Activated T-helper 17 cell treated with anti-CD3 and anti-CD28 coated beads, Interleukin-2, amount 50 U/mL, for 72 hours (primary cell): ENCODE measurements at regions not wholly inside any gene's neighbourhood (a gene's known extent, or its start where the extent isn't known, plus 50 kb on each side); places are given as distances from the start of the nearest gene placed in this dataset.

Source experiments
- ATAC-seq: fragments of 150-1000 bp; cut with Tn5 transposase; replicated peaks from 2 replicates; pipeline ENCODE4 v1.10.0; 2021; ENCODE audit warnings: mild to moderate bottlenecking, moderate library complexity
- H3K27ac Mint-ChIP-seq: one replicate; pipeline ENCODE4 v1.8.0; 2022; ENCODE audit warnings: mixed read lengths
- H3K27me3 Mint-ChIP-seq: one replicate; pipeline ENCODE4 v1.8.0; 2022; ENCODE audit warnings: mixed read lengths
- H3K36me3 Mint-ChIP-seq: one replicate; pipeline ENCODE4 v1.8.0; 2022; ENCODE audit warnings: low read depth, mild to moderate bottlenecking, mixed read lengths
- H3K4me1 Mint-ChIP-seq: one replicate; pipeline ENCODE4 v1.8.0; 2022; ENCODE audit warnings: mixed read lengths
- H3K4me3 Mint-ChIP-seq: one replicate; pipeline ENCODE4 v1.8.0; 2022; ENCODE audit warnings: mild to moderate bottlenecking, mixed read lengths
- H3K9me3 Mint-ChIP-seq: one replicate; pipeline ENCODE4 v1.8.0; 2022; ENCODE audit warnings: mixed read lengths

DNA sequence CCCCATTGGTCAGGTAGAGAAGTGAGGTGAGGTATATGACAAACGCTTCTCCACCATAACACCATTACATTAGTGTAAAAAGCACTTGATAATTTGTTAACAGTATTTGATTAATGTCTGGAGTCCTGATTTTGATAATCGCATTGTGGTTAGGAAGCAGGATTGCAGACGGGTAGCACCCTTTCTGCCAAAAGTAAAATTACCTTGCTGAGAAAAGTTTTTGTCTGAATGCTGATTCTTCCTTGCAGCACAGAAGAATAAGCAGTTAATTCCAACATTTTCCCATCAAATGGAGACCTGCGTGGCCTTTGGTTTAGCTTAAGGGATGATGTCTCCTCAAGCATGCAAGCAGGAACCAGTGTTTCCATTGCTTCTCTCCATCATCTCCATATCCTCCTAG, 1090.2 kb upstream of the TMEM132C start:
- no peaks in the 10 kb centered on the region for H3K4me1 Mint-ChIP-seq

GRCh38 chr12:127178052-127178451, 1088.9 kb upstream of the TMEM132C start:
- Mint-ChIP-seq H3K27ac (no peak overlapping the region), H3K4me3 (no peak overlapping the region), H3K27me3 (peaks cover 6% of the 10 kb centered on the region), H3K36me3 (no peaks in the 10 kb centered on the region), H3K4me1 (no peaks in the 10 kb centered on the region), H3K9me3 (peaks cover 6% of the 10 kb centered on the region)
- ATAC-seq = no peak

More for the DNA sequence above, 1090.2 kb upstream of the TMEM132C start:
- no peak overlapping the region for H3K4me3 Mint-ChIP-seq
- H3K9me3 Mint-ChIP-seq = peaks cover 6% of the 10 kb centered on the region
- no peak for ATAC-seq
- peaks cover 4% of the 10 kb centered on the region for H3K27me3 Mint-ChIP-seq
- H3K27ac Mint-ChIP-seq = no peak overlapping the region
- no peaks in the 10 kb centered on the region for H3K36me3 Mint-ChIP-seq

DNA sequence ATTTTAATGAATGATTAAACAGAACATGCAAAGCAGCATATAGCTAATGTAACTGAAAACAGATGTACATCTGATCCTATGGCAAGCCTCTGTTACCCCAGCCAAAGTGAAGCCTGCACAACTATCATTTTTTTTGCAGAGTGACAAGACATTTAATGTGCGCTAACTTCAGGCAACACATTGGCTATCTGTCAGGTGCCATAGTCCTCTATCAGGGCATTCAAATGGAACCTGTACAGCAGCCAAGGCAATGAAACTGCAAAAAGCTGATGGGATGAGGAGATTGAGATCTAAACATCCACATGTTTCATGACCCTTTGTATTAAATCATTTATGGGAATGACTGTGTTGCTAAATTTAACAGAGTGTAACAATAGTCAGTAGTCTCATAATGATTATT, 1088.5 kb upstream of the TMEM132C start:
- Mint-ChIP-seq H3K27me3 (peaks cover 6% of the 10 kb centered on the region), H3K4me3 (no peak overlapping the region), H3K4me1 (no peaks in the 10 kb centered on the region), H3K36me3 (no peaks in the 10 kb centered on the region), H3K27ac (no peak overlapping the region), H3K9me3 (peaks cover 6% of the 10 kb centered on the region)
- no peak for ATAC-seq

DNA sequence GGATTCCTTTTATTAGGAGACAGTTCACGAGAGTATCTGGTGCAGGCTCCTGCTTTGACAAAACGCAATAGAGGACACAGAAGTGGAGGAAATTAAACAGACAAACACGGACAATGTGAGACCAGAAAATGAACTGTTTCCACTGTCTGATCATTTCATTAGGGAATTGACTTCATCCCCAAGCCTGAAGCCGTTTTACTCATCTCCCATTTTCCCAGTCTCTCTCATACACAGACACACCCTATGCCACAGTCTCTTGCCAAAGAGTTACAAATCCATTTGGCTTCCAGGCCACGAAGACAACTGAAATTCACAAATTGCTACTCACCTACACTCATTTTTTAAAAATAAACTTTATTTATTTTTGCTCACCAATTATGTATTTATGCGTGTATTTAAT, 1087.8 kb upstream of the TMEM132C start:
- Mint-ChIP-seq H3K27ac (no peak overlapping the region), H3K4me1 (no peaks in the 10 kb centered on the region), H3K27me3 (peaks cover 6% of the 10 kb centered on the region), H3K36me3 (no peaks in the 10 kb centered on the region), H3K4me3 (no peak overlapping the region), H3K9me3 (peaks cover 6% of the 10 kb centered on the region)
- ATAC-seq = no peak

- no peaks in the 10 kb centered on the region for H3K4me1 Mint-ChIP-seq
- no peak for ATAC-seq
- H3K27ac Mint-ChIP-seq = no peak overlapping the region
- H3K9me3 Mint-ChIP-seq = peaks cover 5% of the 10 kb centered on the region
- no peak overlapping the region for H3K4me3 Mint-ChIP-seq
- no peaks in the 10 kb centered on the region for H3K36me3 Mint-ChIP-seq
- H3K27me3 Mint-ChIP-seq = peaks cover 7% of the 10 kb centered on the region
These were observed 1085.0 kb upstream of the TMEM132C start for GRCh38 chr12:127182018-127182417.

DNA sequence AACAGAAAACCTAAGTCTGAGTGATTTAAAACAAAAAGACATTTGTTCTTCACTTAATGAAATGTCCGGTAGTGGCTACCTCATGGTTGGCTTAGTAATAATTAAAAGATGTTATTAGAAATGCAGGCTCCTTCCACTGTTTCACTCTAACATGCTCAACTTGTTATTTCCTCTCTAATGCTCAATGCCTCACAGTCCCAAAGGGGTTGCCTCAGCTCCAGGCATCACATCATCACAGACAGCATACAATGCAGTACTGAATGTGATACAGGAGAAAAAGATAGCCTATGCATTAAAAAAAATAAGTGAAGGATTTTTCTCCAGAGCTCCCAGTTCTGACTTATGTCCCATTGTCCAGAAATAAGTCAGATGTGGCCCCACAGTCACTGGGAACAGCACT, 1077.0 kb upstream of the TMEM132C start:
- Mint-ChIP-seq H3K4me1 (no peaks in the 10 kb centered on the region), H3K36me3 (no peaks in the 10 kb centered on the region), H3K27ac (no peak overlapping the region), H3K27me3 (peaks cover 12% of the 10 kb centered on the region), H3K9me3 (no peaks in the 10 kb centered on the region), H3K4me3 (no peak overlapping the region)
- no peak for ATAC-seq

- Mint-ChIP-seq H3K36me3 (no peaks in the 10 kb centered on the region), H3K4me3 (no peak overlapping the region)
These were observed 1075.8 kb upstream of the TMEM132C start for GRCh38 chr12:127191129-127191528.

GRCh38 chr12:127192391-127192790, 1074.6 kb upstream of the TMEM132C start:
- Mint-ChIP-seq H3K9me3 (no peaks in the 10 kb centered on the region), H3K27ac (no peak overlapping the region), H3K27me3 (peaks cover 10% of the 10 kb centered on the region), H3K36me3 (no peaks in the 10 kb centered on the region), H3K4me1 (no peaks in the 10 kb centered on the region), H3K4me3 (no peak overlapping the region)
- no peak for ATAC-seq

More at GRCh38 chr12:127191129-127191528, 1075.8 kb upstream of the TMEM132C start:
- Mint-ChIP-seq H3K27me3 (peaks cover 12% of the 10 kb centered on the region), H3K9me3 (no peaks in the 10 kb centered on the region), H3K4me1 (no peaks in the 10 kb centered on the region), H3K27ac (no peak overlapping the region)
- no peak for ATAC-seq

DNA sequence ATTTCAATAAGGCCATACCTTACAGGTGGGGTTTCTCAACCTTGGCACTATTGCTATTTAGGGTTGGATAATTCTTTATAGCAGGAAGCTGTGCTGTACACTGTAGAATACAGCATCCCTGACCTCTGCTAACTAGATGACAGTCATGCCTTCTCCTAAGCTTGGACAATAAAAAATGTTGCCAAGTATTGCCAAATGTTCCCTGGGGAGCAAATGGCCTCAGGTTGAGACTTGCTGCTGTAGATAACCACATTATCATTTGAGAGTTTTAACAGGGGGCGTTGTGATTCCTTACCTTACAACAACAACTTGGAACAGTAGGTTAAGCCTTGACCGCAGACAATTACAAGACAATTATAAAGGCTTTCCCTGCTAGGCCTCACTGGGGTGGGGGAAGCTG, 1073.6 kb upstream of the TMEM132C start:
- Mint-ChIP-seq H3K4me1 (no peaks in the 10 kb centered on the region), H3K36me3 (no peaks in the 10 kb centered on the region), H3K27ac (no peak overlapping the region), H3K27me3 (peaks cover 15% of the 10 kb centered on the region), H3K4me3 (no peak overlapping the region), H3K9me3 (no peaks in the 10 kb centered on the region)
- no peak for ATAC-seq

- no peaks in the 10 kb centered on the region for H3K36me3 Mint-ChIP-seq
- no peak for ATAC-seq
- no peak overlapping the region for H3K27ac Mint-ChIP-seq
- H3K4me3 Mint-ChIP-seq = no peak overlapping the region
- H3K4me1 Mint-ChIP-seq = no peaks in the 10 kb centered on the region
- peaks cover 19% of the 10 kb centered on the region for H3K27me3 Mint-ChIP-seq
- H3K9me3 Mint-ChIP-seq = no peaks in the 10 kb centered on the region
These were observed 1072.8 kb upstream of the TMEM132C start for GRCh38 chr12:127194176-127194575.

DNA sequence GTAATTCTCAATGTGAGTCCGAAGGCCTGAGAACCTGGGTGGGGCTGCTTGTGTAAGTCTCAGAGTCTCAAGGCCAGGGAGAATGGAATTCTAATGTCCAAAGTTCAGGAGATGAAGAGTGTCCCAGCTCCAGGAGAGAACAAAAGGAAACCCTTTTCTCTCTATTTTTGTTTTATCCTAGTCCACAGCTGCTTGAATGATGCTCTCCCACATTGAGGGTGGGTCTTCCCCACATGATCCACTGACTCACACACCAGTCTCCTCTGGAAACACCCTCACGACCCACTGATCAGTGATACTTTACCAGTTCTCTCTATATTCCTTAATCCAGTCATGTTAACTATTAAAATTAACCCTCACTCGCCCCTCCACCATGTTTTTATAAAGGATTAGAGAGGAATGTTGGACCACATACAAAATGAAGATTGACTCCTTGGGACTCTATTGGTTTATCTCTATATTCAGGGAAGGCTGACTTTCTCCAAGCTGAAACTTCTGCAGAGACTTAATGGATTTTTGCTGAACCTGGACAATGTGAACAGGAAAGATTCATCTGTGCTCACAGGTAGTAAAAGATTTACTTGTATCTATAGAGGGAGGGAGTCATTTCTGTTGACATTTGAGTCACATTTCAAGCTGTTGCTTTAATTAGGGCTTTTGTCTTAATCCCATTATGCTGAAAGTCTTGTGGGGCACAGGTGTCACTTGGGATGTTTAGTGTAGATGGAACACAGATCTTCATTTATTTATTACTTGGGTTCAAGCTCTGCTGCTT, 1061.0 kb upstream of the TMEM132C start:
- H3K4me1 Mint-ChIP-seq = no peaks in the 10 kb centered on the region
- no peaks in the 10 kb centered on the region for H3K9me3 Mint-ChIP-seq
- no peaks in the 10 kb centered on the region for H3K36me3 Mint-ChIP-seq
- no peak for ATAC-seq
- H3K4me3 Mint-ChIP-seq = no peak overlapping the region
- no peak overlapping the region for H3K27ac Mint-ChIP-seq
- H3K27me3 Mint-ChIP-seq = peaks cover 14% of the 10 kb centered on the region

- Mint-ChIP-seq H3K4me1 (no peaks in the 10 kb centered on the region), H3K36me3 (no peaks in the 10 kb centered on the region), H3K4me3 (no peak overlapping the region), H3K27me3 (peaks cover 7% of the 10 kb centered on the region), H3K9me3 (no peaks in the 10 kb centered on the region), H3K27ac (no peak overlapping the region)
- ATAC-seq = no peak
These were observed 1057.7 kb upstream of the TMEM132C start for GRCh38 chr12:127209318-127209717.

DNA sequence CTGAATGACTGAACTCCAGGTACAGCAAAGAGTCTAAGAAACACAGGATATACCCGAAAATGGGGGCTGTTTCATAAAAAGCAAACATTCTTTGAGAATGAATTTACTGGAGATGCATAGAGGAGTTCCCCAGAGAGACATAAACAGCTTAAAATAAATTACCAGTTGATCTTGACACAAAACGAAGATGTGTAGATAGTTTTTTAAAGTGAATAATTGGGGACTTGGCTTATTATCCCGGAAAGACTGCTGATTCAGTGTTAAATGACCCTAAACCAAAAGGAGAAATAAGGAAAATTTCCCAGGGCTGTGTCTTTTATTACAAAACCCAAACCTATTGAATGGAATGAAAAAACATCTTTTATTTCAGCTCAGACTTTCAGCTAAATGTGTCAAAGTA, 1052.8 kb upstream of the TMEM132C start:
- Mint-ChIP-seq H3K9me3 (no peaks in the 10 kb centered on the region), H3K36me3 (no peaks in the 10 kb centered on the region), H3K4me1 (no peaks in the 10 kb centered on the region), H3K4me3 (no peak overlapping the region), H3K27ac (no peak overlapping the region), H3K27me3 (peaks cover 3% of the 10 kb centered on the region)
- ATAC-seq = no peak

DNA sequence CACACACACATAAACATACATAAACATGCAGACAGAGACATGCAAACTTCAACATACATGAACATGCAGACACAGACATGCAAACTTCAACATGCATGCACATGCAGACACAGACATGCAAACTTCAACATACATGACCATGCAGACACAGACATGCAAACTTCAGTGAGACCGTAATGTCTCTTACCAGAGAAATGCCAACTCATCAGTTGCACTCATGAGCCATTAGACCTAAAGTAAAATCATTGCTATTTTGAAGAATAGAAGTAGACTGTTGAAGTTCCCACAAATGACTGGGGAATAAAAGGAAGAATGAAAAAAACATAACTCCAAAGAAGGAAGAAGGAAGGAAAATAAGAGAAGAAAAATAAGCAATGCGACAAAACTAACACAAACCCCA, 1044.0 kb upstream of the TMEM132C start:
- peaks cover 29% of the 10 kb centered on the region for H3K27me3 Mint-ChIP-seq

DNA sequence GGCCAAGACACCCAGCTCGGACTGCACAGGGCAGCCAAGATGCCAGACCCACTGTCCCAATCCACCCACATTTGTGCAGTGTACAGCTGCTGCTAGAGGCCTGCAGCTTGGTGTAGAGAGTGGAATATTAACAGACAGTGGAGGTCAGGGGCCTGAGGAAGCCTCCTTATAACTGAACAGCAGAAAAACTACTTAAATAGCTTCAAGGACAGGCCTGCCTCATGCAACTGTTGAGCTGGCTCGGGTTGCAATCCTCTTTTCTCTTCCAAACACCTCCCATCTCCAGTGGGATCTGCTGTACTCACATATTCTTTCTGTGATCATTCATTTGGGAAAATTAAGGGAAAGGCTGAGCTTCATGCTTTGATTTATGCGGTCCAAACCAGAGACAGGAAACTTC, 1043.2 kb upstream of the TMEM132C start:
- Mint-ChIP-seq H3K27ac (no peak overlapping the region), H3K27me3 (peaks cover 33% of the 10 kb centered on the region), H3K4me1 (no peaks in the 10 kb centered on the region), H3K9me3 (no peaks in the 10 kb centered on the region), H3K36me3 (no peaks in the 10 kb centered on the region), H3K4me3 (no peak overlapping the region)
- no peak for ATAC-seq

More for the DNA sequence above, 1044.0 kb upstream of the TMEM132C start:
- no peak overlapping the region for H3K4me3 Mint-ChIP-seq
- no peak overlapping the region for H3K27ac Mint-ChIP-seq
- H3K36me3 Mint-ChIP-seq = no peaks in the 10 kb centered on the region
- H3K4me1 Mint-ChIP-seq = no peaks in the 10 kb centered on the region
- no peak for ATAC-seq
- H3K9me3 Mint-ChIP-seq = no peaks in the 10 kb centered on the region
